Hepatocyte (in vitro differentiated cells): ENCODE measurements at regions not wholly inside any gene's neighbourhood (a gene's known extent, or its start where the extent isn't known, plus 50 kb on each side); places are given as distances from the start of the nearest gene placed in this dataset.

Experiments
- DNase-seq: peaks from one replicate; pipeline ENCODE4 v3.0.0-alpha.2; 2016; ENCODE audit warnings: low spot score
- H2AFZ ChIP-seq: fragments of 200-600 bp; sonication (generic); 2 replicates; pipeline ENCODE4 v1.6.0; 2016; ENCODE audit warnings: antibody characterized with exemption, mild to moderate bottlenecking
- H3K27ac ChIP-seq: fragments of 200-600 bp; sonication (generic); 2 replicates; pipeline ENCODE4 v1.5.1; 2016; ENCODE audit warnings: mild to moderate bottlenecking
- H3K27me3 ChIP-seq: fragments of 200-600 bp; sonication (generic); 2 replicates; pipeline ENCODE4 v1.6.1; 2016
- H3K36me3 ChIP-seq: fragments of 200-600 bp; sonication (generic); replicated peaks from 2 replicates; pipeline ENCODE4 v1.5.1; 2016; ENCODE audit warnings: low read depth; ENCODE audit not compliant: insufficient read depth
- H3K4me1 ChIP-seq: fragments of 200-600 bp; sonication (generic); 2 replicates; pipeline ENCODE4 v1.5.1; 2016; ENCODE audit warnings: mild to moderate bottlenecking, moderate library complexity; ENCODE audit not compliant: insufficient read depth
- H3K4me2 ChIP-seq: fragments of 200-600 bp; sonication (generic); 2 replicates; pipeline ENCODE4 v1.6.0; 2016
- H3K4me3 ChIP-seq: fragments of 200-600 bp; sonication (generic); 2 replicates; pipeline ENCODE4 v1.5.1; 2016; ENCODE audit warnings: mild to moderate bottlenecking
- H3K79me2 ChIP-seq: fragments of 200-600 bp; sonication (generic); 2 replicates; pipeline ENCODE4 v1.6.0; 2017; ENCODE audit warnings: mild to moderate bottlenecking
- H3K9me2 ChIP-seq: fragments of 200-600 bp; sonication (generic); replicated peaks from 2 replicates; pipeline ENCODE4 v1.6.0; 2017; ENCODE audit warnings: mild to moderate bottlenecking; ENCODE audit not compliant: insufficient read depth
- H3K9me3 ChIP-seq: fragments of 200-600 bp; sonication (generic); 2 replicates; pipeline ENCODE4 v1.5.1; 2016; ENCODE audit warnings: low read depth, mild to moderate bottlenecking
- H4K20me1 ChIP-seq: fragments of 200-600 bp; sonication (generic); 2 replicates; pipeline ENCODE4 v1.6.0; 2016; ENCODE audit warnings: mild to moderate bottlenecking; ENCODE audit not compliant: insufficient read depth, poor library complexity, severe bottlenecking
- EZH2 ChIP-seq: fragments of 200-600 bp; sonication (generic); IDR thresholded peaks from 2 replicates; pipeline ENCODE4 v1.6.1; 2016; ENCODE audit warnings: antibody characterized with exemption, mild to moderate bottlenecking, borderline replicate concordance
- EZH2phosphoT487 ChIP-seq: fragments of 200-600 bp; sonication (generic); IDR thresholded peaks from one replicate; pipeline ENCODE4 v1.6.1; 2018; ENCODE audit warnings: antibody characterized with exemption, mild to moderate bottlenecking, low read depth, moderate library complexity; ENCODE audit not compliant: unreplicated experiment, severe bottlenecking
- WGBS: methylation state at CpG from one replicate; pipeline ENCODE4 v1.1.6; 2016; ENCODE audit warnings: low lambda C conversion rate; ENCODE audit errors: missing lambda C conversion rate; 5-methylcytosine and 5-hydroxymethylcytosine counted together
- TF ChIP-seq, protein P1 (sequence below): fragments of 200-600 bp; sonication (generic); IDR thresholded peaks from 2 replicates; pipeline ENCODE4 v1.5.1; 2016; ENCODE audit warnings: antibody characterized with exemption, mild to moderate bottlenecking; ENCODE audit not compliant: poor library complexity

- Histone ChIP-seq H3K9me2 (no peaks in the 10 kb centered on the region), H3K36me3 (no peaks in the 10 kb centered on the region), H4K20me1 (no peaks in the 10 kb centered on the region), H3K27me3 (peaks cover 20% of the 10 kb centered on the region), H3K79me2 (no peaks in the 10 kb centered on the region), H2AFZ (no peak overlapping the region), H3K9me3 (no peaks in the 10 kb centered on the region), H3K4me1 (peaks cover 1% of the 10 kb centered on the region), H3K4me2 (no peak overlapping the region), H3K4me3 (no peak overlapping the region), H3K27ac (no peak overlapping the region)
- 79% methylated on average over 4 of the region's 4 CpGs for WGBS
- DNase-seq = no peak
- TF ChIP-seq EZH2 (no peak), EZH2phosphoT487 (no peak)
- TF ChIP-seq, protein P1, sequence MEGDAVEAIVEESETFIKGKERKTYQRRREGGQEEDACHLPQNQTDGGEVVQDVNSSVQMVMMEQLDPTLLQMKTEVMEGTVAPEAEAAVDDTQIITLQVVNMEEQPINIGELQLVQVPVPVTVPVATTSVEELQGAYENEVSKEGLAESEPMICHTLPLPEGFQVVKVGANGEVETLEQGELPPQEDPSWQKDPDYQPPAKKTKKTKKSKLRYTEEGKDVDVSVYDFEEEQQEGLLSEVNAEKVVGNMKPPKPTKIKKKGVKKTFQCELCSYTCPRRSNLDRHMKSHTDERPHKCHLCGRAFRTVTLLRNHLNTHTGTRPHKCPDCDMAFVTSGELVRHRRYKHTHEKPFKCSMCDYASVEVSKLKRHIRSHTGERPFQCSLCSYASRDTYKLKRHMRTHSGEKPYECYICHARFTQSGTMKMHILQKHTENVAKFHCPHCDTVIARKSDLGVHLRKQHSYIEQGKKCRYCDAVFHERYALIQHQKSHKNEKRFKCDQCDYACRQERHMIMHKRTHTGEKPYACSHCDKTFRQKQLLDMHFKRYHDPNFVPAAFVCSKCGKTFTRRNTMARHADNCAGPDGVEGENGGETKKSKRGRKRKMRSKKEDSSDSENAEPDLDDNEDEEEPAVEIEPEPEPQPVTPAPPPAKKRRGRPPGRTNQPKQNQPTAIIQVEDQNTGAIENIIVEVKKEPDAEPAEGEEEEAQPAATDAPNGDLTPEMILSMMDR = no peak
Measured at GRCh38 chr15:77823736-77824135, 191.0 kb upstream of the LINGO1 start.

- H3K27ac ChIP-seq = no peak overlapping the region
- H3K4me3 ChIP-seq = no peak overlapping the region
- H2AFZ ChIP-seq = no peak overlapping the region
- H3K4me1 ChIP-seq = peaks cover 6% of the 10 kb centered on the region
- H3K4me2 ChIP-seq = no peak overlapping the region
- H4K20me1 ChIP-seq = no peaks in the 10 kb centered on the region
- no peak for TF ChIP-seq EZH2
- no peak for TF ChIP-seq EZH2phosphoT487
- TF ChIP-seq, protein P1 = no peak
- peaks cover 30% of the 10 kb centered on the region for H3K27me3 ChIP-seq
- no peaks in the 10 kb centered on the region for H3K9me3 ChIP-seq
- H3K9me2 ChIP-seq = no peaks in the 10 kb centered on the region
- DNase-seq = no peak
- WGBS = 80% methylated on average over 7 of the region's 7 CpGs
- no peaks in the 10 kb centered on the region for H3K79me2 ChIP-seq
- no peaks in the 10 kb centered on the region for H3K36me3 ChIP-seq
Measured at GRCh38 chr15:77822631-77823230, 190.0 kb upstream of the LINGO1 start.

DNA sequence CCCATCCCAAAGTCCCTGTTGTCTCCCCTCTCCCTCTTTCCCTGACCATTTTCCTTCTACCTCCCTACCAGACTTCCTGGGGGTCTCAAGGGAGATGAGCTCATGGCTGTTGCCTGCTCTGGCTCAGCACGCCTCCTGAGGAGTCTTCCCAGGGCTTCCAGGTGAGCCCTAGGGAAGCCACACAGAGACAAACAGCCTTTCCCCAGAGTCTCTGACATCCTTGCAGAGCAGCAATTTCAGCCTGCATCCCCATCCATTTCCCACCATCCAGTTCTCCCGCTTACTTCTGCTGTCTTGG, 189.2 kb upstream of the LINGO1 start:
- no peaks in the 10 kb centered on the region for H3K9me2 ChIP-seq
- no peaks in the 10 kb centered on the region for H3K9me3 ChIP-seq
- no peaks in the 10 kb centered on the region for H3K79me2 ChIP-seq
- H3K36me3 ChIP-seq = no peaks in the 10 kb centered on the region
- no peak overlapping the region for H3K4me2 ChIP-seq
- H3K27me3 ChIP-seq = peaks cover 38% of the 10 kb centered on the region
- WGBS = 91% methylated on average over 2 of the region's 2 CpGs
- no peak overlapping the region for H3K27ac ChIP-seq
- DNase-seq = no peak
- peaks cover 6% of the 10 kb centered on the region for H3K4me1 ChIP-seq
- no peaks in the 10 kb centered on the region for H4K20me1 ChIP-seq
- TF ChIP-seq EZH2 = no peak
- TF ChIP-seq, protein P1 = no peak
- no peak for TF ChIP-seq EZH2phosphoT487
- H3K4me3 ChIP-seq = no peak overlapping the region
- no peak overlapping the region for H2AFZ ChIP-seq
